Activated CD4-positive, CD25-positive, alpha-beta regulatory T cell treated with anti-CD3 and anti-CD28 coated beads, Interleukin-2, amount 50 U/mL, for 72 hours (primary cell): ENCODE measurements at regions not wholly inside any gene's neighbourhood (a gene's known extent, or its start where the extent isn't known, plus 50 kb on each side); places are given as distances from the start of the nearest gene placed in this dataset.

Source experiments
- DNase-seq: peaks from one replicate; pipeline ENCODE4 v3.0.0; 2021

GRCh38 chr3:14288833-14289451 lies 110.3 kb downstream of the LSM3 start:
- DNase-seq = no peak

- DNase-seq = no peak
Measured at GRCh38 chr3:14289590-14290461, 111.2 kb downstream of the LSM3 start.

GRCh38 chr3:14290631-14291385 lies 111.6 kb upstream of the SLC6A6 start:
- no peak for DNase-seq

GRCh38 chr3:14295037-14295436 lies 107.4 kb upstream of the SLC6A6 start:
- no peak for DNase-seq

GRCh38 chr3:14295801-14296200 lies 106.6 kb upstream of the SLC6A6 start:
- DNase-seq = no peak

- DNase-seq = no peak
Measured at GRCh38 chr3:14297305-14297704, 105.1 kb upstream of the SLC6A6 start.

GRCh38 chr3:14297784-14298236 lies 104.6 kb upstream of the SLC6A6 start:
- no peak for DNase-seq

GRCh38 chr3:14298442-14298841 lies 104.0 kb upstream of the SLC6A6 start:
- DNase-seq = no peak

GRCh38 chr3:14298991-14299555 lies 103.3 kb upstream of the SLC6A6 start:
- DNase-seq = no peak

GRCh38 chr3:14299767-14300166 lies 102.6 kb upstream of the SLC6A6 start:
- no peak for DNase-seq

GRCh38 chr3:14300721-14301399 lies 101.5 kb upstream of the SLC6A6 start:
- no peak for DNase-seq

GRCh38 chr3:14301558-14301957 lies 100.8 kb upstream of the SLC6A6 start:
- DNase-seq = no peak

- no peak for DNase-seq
Measured at GRCh38 chr3:14303336-14304100, 98.9 kb upstream of the SLC6A6 start.

- no peak for DNase-seq
Measured at GRCh38 chr3:14304101-14305045, 98.0 kb upstream of the SLC6A6 start.

- DNase-seq = no peak
Measured at GRCh38 chr3:14305324-14305723, 97.1 kb upstream of the SLC6A6 start.

- no peak for DNase-seq
Measured at GRCh38 chr3:14306142-14306541, 96.3 kb upstream of the SLC6A6 start.

GRCh38 chr3:14307656-14308302 lies 94.6 kb upstream of the SLC6A6 start:
- no peak for DNase-seq

- DNase-seq = no peak
Measured at GRCh38 chr3:14311729-14312128, 90.7 kb upstream of the SLC6A6 start.

GRCh38 chr3:14312375-14312774 lies 90.0 kb upstream of the SLC6A6 start:
- DNase-seq = no peak

GRCh38 chr3:14317057-14317553 lies 85.3 kb upstream of the SLC6A6 start:
- DNase-seq = no peak
